ENCODE measurements at regions not wholly inside any gene's neighbourhood (a gene's known extent, or its start where the extent isn't known, plus 50 kb on each side); places are given as distances from the start of the nearest gene placed in this dataset.

DNA sequence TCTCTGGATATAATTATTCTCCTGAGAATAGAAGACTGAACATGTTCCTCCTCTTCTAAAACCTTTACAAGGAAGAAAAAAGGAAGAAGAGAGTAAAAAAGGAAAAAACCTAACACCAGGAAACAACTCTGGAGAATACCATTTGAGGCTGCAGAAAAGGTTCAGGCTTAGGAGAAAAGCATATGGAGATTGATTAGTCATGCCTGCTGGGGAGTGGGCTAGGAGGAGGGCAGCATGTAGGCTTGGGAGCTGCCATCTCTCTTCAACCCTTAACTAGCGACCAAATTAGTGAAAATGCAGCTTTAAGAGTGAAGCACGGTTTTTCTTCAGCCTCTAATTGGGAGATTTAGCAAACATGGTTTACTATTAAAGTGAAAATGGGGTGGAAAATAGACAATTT lies 273.0 kb upstream of the CRY1 start:
- Histone ChIP-seq H3K27ac (ENCODE audit: low read depth, low read length, poor library complexity, severe bottlenecking) (no peak overlapping the region), H3K4me1 (ENCODE audit: insufficient read depth, low read length, severe bottlenecking) (no peaks in the 10 kb centered on the region), H3K9ac (ENCODE audit: low read length) (no peak overlapping the region), H3K9me2 (ENCODE audit: low read depth, low read length) (no peaks in the 10 kb centered on the region), H4K20me1 (ENCODE audit: insufficient read depth, low read length) (no peaks in the 10 kb centered on the region), H3K4me2 (ENCODE audit: low read length) (no peak overlapping the region), H3K27me3 (ENCODE audit: insufficient read depth, low read length) (no peaks in the 10 kb centered on the region), H2AFZ (ENCODE audit: low read length) (no peak overlapping the region), H3K4me3 (ENCODE audit: low read depth, low read length, poor library complexity, severe bottlenecking) (no peak overlapping the region), H3K36me3 (ENCODE audit: insufficient read depth, low read length) (no peaks in the 10 kb centered on the region), H3K9me3 (ENCODE audit: low read length) (no peaks in the 10 kb centered on the region), H3F3A (ENCODE audit: insufficient read depth, low read length) (no peaks in the 10 kb centered on the region), H3K79me2 (ENCODE audit: insufficient read depth, low read length) (no peaks in the 10 kb centered on the region)
- TF ChIP-seq, protein P1, sequence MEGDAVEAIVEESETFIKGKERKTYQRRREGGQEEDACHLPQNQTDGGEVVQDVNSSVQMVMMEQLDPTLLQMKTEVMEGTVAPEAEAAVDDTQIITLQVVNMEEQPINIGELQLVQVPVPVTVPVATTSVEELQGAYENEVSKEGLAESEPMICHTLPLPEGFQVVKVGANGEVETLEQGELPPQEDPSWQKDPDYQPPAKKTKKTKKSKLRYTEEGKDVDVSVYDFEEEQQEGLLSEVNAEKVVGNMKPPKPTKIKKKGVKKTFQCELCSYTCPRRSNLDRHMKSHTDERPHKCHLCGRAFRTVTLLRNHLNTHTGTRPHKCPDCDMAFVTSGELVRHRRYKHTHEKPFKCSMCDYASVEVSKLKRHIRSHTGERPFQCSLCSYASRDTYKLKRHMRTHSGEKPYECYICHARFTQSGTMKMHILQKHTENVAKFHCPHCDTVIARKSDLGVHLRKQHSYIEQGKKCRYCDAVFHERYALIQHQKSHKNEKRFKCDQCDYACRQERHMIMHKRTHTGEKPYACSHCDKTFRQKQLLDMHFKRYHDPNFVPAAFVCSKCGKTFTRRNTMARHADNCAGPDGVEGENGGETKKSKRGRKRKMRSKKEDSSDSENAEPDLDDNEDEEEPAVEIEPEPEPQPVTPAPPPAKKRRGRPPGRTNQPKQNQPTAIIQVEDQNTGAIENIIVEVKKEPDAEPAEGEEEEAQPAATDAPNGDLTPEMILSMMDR (IDR thresholded peaks at IDR 0.05; ENCODE audit: low read length) = no peak
- no peak for TF ChIP-seq EZH2 (IDR thresholded peaks at IDR 0.05; ENCODE audit: borderline replicate concordance, low read length)

- Histone ChIP-seq H2AFZ (ENCODE audit: low read length) (no peak overlapping the region), H3K27me3 (ENCODE audit: insufficient read depth, low read length) (no peaks in the 10 kb centered on the region), H3K79me2 (ENCODE audit: insufficient read depth, low read length) (no peaks in the 10 kb centered on the region), H3K4me2 (ENCODE audit: low read length) (no peak overlapping the region), H3K36me3 (ENCODE audit: insufficient read depth, low read length) (no peaks in the 10 kb centered on the region), H3K4me3 (ENCODE audit: low read depth, low read length, poor library complexity, severe bottlenecking) (no peak overlapping the region), H3K4me1 (ENCODE audit: insufficient read depth, low read length, severe bottlenecking) (no peaks in the 10 kb centered on the region), H3K9ac (ENCODE audit: low read length) (no peak overlapping the region), H3K9me3 (ENCODE audit: low read length) (no peaks in the 10 kb centered on the region), H4K20me1 (ENCODE audit: insufficient read depth, low read length) (no peaks in the 10 kb centered on the region), H3F3A (ENCODE audit: insufficient read depth, low read length) (no peaks in the 10 kb centered on the region), H3K27ac (ENCODE audit: low read depth, low read length, poor library complexity, severe bottlenecking) (no peak overlapping the region), H3K9me2 (ENCODE audit: low read depth, low read length) (no peaks in the 10 kb centered on the region)
- TF ChIP-seq, protein P1 (IDR thresholded peaks at IDR 0.05; ENCODE audit: low read length) = no peak
- TF ChIP-seq EZH2 (IDR thresholded peaks at IDR 0.05; ENCODE audit: borderline replicate concordance, low read length) = no peak
Observed at GRCh38 chr12:107368586-107368985, 275.2 kb upstream of the CRY1 start.

- no peak overlapping the region for H3K9ac ChIP-seq (ENCODE audit: low read length)
- no peaks in the 10 kb centered on the region for H3K4me1 ChIP-seq (ENCODE audit: insufficient read depth, low read length, severe bottlenecking)
- H3K9me2 ChIP-seq (ENCODE audit: low read depth, low read length) = no peaks in the 10 kb centered on the region
- no peaks in the 10 kb centered on the region for H4K20me1 ChIP-seq (ENCODE audit: insufficient read depth, low read length)
- H3K4me3 ChIP-seq (ENCODE audit: low read depth, low read length, poor library complexity, severe bottlenecking) = no peak overlapping the region
- H3K36me3 ChIP-seq (ENCODE audit: insufficient read depth, low read length) = no peaks in the 10 kb centered on the region
- H3K27ac ChIP-seq (ENCODE audit: low read depth, low read length, poor library complexity, severe bottlenecking) = no peak overlapping the region
- TF ChIP-seq, protein P1 (IDR thresholded peaks at IDR 0.05; ENCODE audit: low read length) = no peak
- no peaks in the 10 kb centered on the region for H3K27me3 ChIP-seq (ENCODE audit: insufficient read depth, low read length)
- no peak overlapping the region for H3K4me2 ChIP-seq (ENCODE audit: low read length)
- no peaks in the 10 kb centered on the region for H3K9me3 ChIP-seq (ENCODE audit: low read length)
- no peaks in the 10 kb centered on the region for H3K79me2 ChIP-seq (ENCODE audit: insufficient read depth, low read length)
- H3F3A ChIP-seq (ENCODE audit: insufficient read depth, low read length) = no peaks in the 10 kb centered on the region
- H2AFZ ChIP-seq (ENCODE audit: low read length) = no peak overlapping the region
Observed at GRCh38 chr12:107369006-107369405, 275.7 kb upstream of the CRY1 start.

All from OCI-LY1 (cell line).